Mammary epithelial cell (primary cell): ENCODE measurements at regions not wholly inside any gene's neighbourhood (a gene's known extent, or its start where the extent isn't known, plus 50 kb on each side); places are given as distances from the start of the nearest gene placed in this dataset.

Source experiments
- CTCF ChIP-seq, 2 donors: IDR thresholded peaks in 1 of 2; conservative IDR thresholded peaks in 1 of 2; 2 replicates each; pipeline ENCODE4 v1.5.1; 2011 to 2012; ENCODE audit warnings: inconsistent platforms in 2 of 2, low read length in 2 of 2, mild to moderate bottlenecking in 2 of 2, control low read depth in 1 of 2, low read depth in 1 of 2; ENCODE audit not compliant: insufficient read depth in 1 of 2; ENCODE audit errors: extremely low read depth in 1 of 2
- EZH2 ChIP-seq: IDR thresholded peaks from 2 replicates; pipeline ENCODE4 v1.6.1; 2012; ENCODE audit warnings: low read length, inconsistent platforms, borderline replicate concordance

- TF ChIP-seq CTCF (conservative IDR thresholded peaks at IDR 0.05 in 1 of 2, IDR thresholded peaks at IDR 0.05 in 1 of 2; ENCODE audit: extremely low read depth in 1 of 2, insufficient read depth in 1 of 2, low read depth in 1 of 2, low read length in 2 of 2) (no peak), EZH2 (no peak)
Measured at GRCh38 chr12:115811929-115812328, 465.6 kb downstream of the MED13L start.
